ENCODE measurements at regions not wholly inside any gene's neighbourhood (a gene's known extent, or its start where the extent isn't known, plus 50 kb on each side); places are given as distances from the start of the nearest gene placed in this dataset.
A peak's percentile ranks its signal among the peaks of the same experiment; 100 is the strongest.

GRCh38 chr11:70883973-70884623 is 368.3 kb downstream of the SHANK2 start:
- WGBS (ENCODE audit: insufficient coverage, low lambda C conversion rate), result no CpG with 5 or more reads among the region's 12 CpGs
- H3K27ac ChIP-seq (ENCODE audit: low read length), result no peak overlapping the region
- H3K4me1 ChIP-seq (ENCODE audit: control insufficient read depth, insufficient read depth, low read length), result no peaks in the 10 kb centered on the region
- no peaks in the 10 kb centered on the region for H3K27me3 ChIP-seq (ENCODE audit: control insufficient read depth, insufficient read depth, low read length)
- H3K4me3 ChIP-seq (ENCODE audit: low read length), result no peak overlapping the region
- peaks cover under 1% of the 10 kb centered on the region for H3K36me3 ChIP-seq (ENCODE audit: control insufficient read depth, insufficient read depth, low read length)
- no peaks in the 10 kb centered on the region for H3K9me3 ChIP-seq (ENCODE audit: control insufficient read depth, low read depth, low read length)
- no peak for DNase-seq

GRCh38 chr11:70885281-70886231 is 366.8 kb downstream of the SHANK2 start:
- no CpG with 5 or more reads among the region's 42 CpGs for WGBS (ENCODE audit: insufficient coverage, low lambda C conversion rate)
- DNase-seq, result peak; percentile 40 to 42
- H3K4me3 ChIP-seq (ENCODE audit: low read length), result no peak overlapping the region
- H3K27me3 ChIP-seq (ENCODE audit: control insufficient read depth, insufficient read depth, low read length), result no peaks in the 10 kb centered on the region
- no peak overlapping the region for H3K27ac ChIP-seq (ENCODE audit: low read length)
- no peaks in the 10 kb centered on the region for H3K9me3 ChIP-seq (ENCODE audit: control insufficient read depth, low read depth, low read length)
- H3K36me3 ChIP-seq (ENCODE audit: control insufficient read depth, insufficient read depth, low read length), result peaks cover 6% of the 10 kb centered on the region
- no peaks in the 10 kb centered on the region for H3K4me1 ChIP-seq (ENCODE audit: control insufficient read depth, insufficient read depth, low read length)

DNA sequence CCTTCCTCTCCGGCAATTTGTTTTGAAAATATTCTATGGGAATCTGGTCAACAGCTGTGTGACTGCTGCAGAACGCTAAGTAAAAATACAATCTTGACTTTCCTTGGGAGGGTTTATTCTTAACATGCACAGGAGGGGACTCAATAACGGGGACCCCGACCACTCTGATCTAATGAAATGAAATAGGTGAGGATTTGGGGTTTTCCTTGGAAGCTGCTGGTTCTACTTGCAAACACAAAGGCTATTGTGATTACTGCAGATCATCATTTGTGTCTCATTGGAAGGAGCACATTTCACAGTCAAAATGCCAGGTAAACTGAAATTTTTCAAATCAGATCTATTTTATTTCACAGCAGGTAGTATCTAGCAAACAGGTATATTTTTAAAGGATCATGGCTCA is 366.1 kb downstream of the SHANK2 start:
- no peak for DNase-seq
- no peak overlapping the region for H3K27ac ChIP-seq (ENCODE audit: low read length)
- H3K4me3 ChIP-seq (ENCODE audit: low read length), result no peak overlapping the region
- H3K36me3 ChIP-seq (ENCODE audit: control insufficient read depth, insufficient read depth, low read length), result peaks cover 6% of the 10 kb centered on the region
- H3K4me1 ChIP-seq (ENCODE audit: control insufficient read depth, insufficient read depth, low read length), result no peaks in the 10 kb centered on the region
- no CpG with 5 or more reads among the region's 4 CpGs for WGBS (ENCODE audit: insufficient coverage, low lambda C conversion rate)
- H3K27me3 ChIP-seq (ENCODE audit: control insufficient read depth, insufficient read depth, low read length), result no peaks in the 10 kb centered on the region
- H3K9me3 ChIP-seq (ENCODE audit: control insufficient read depth, low read depth, low read length), result no peaks in the 10 kb centered on the region

GRCh38 chr11:70886676-70887541 is 365.5 kb downstream of the SHANK2 start:
- DNase-seq, result no peak
- Histone ChIP-seq H3K27ac (ENCODE audit: low read length) (no peak overlapping the region), H3K27me3 (ENCODE audit: control insufficient read depth, insufficient read depth, low read length) (no peaks in the 10 kb centered on the region), H3K4me1 (ENCODE audit: control insufficient read depth, insufficient read depth, low read length) (no peaks in the 10 kb centered on the region), H3K4me3 (ENCODE audit: low read length) (no peak overlapping the region), H3K36me3 (ENCODE audit: control insufficient read depth, insufficient read depth, low read length) (peaks cover 6% of the 10 kb centered on the region), H3K9me3 (ENCODE audit: control insufficient read depth, low read depth, low read length) (no peaks in the 10 kb centered on the region)
- 68% methylated on average over 2 of the region's 21 CpGs for WGBS (ENCODE audit: insufficient coverage, low lambda C conversion rate)

DNA sequence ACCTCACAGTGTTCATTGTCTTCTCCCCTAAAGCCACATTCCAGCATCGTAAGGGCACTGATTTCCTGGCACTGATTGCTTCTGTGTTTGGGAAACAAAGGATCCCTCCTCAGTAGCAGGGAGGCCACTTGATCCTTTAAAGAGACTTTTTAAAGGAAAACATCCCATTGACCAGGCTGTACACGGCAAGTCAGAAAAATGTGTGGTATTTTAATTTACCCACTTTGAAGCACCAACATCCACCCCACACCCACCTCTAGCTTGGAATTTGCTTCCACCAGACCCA is 364.9 kb downstream of the SHANK2 start:
- Histone ChIP-seq H3K9me3 (ENCODE audit: control insufficient read depth, low read depth, low read length) (no peaks in the 10 kb centered on the region), H3K27ac (ENCODE audit: low read length) (no peak overlapping the region), H3K27me3 (ENCODE audit: control insufficient read depth, insufficient read depth, low read length) (no peaks in the 10 kb centered on the region), H3K4me1 (ENCODE audit: control insufficient read depth, insufficient read depth, low read length) (no peaks in the 10 kb centered on the region), H3K4me3 (ENCODE audit: low read length) (no peak overlapping the region), H3K36me3 (ENCODE audit: control insufficient read depth, insufficient read depth, low read length) (peaks cover 6% of the 10 kb centered on the region)
- no CpG with 5 or more reads among the region's 2 CpGs for WGBS (ENCODE audit: insufficient coverage, low lambda C conversion rate)
- no peak for DNase-seq

DNA sequence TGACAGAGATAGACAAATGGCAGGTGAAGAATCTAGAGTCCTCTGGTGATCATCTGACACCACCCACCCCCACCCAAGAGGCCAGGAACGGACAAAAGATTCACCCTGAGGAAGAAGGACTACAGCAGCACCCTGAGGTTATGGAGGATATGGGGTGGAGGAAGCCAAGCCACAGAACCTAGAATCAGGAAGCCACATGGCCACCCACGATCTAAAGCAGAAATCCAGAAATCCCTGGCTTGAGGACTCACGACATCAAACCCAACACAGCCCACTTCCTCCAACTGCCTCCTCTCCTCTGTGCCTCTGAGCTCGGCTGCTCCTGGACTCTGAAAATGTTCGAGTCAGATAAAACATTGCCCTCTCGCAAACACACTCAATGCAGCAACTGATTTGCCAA is 364.3 kb downstream of the SHANK2 start:
- H3K4me3 ChIP-seq (ENCODE audit: low read length), result no peak overlapping the region
- H3K4me1 ChIP-seq (ENCODE audit: control insufficient read depth, insufficient read depth, low read length), result no peaks in the 10 kb centered on the region
- no peak for DNase-seq
- no CpG with 5 or more reads among the region's 6 CpGs for WGBS (ENCODE audit: insufficient coverage, low lambda C conversion rate)
- H3K27me3 ChIP-seq (ENCODE audit: control insufficient read depth, insufficient read depth, low read length), result no peaks in the 10 kb centered on the region
- no peaks in the 10 kb centered on the region for H3K9me3 ChIP-seq (ENCODE audit: control insufficient read depth, low read depth, low read length)
- peaks cover 6% of the 10 kb centered on the region for H3K36me3 ChIP-seq (ENCODE audit: control insufficient read depth, insufficient read depth, low read length)
- H3K27ac ChIP-seq (ENCODE audit: low read length), result no peak overlapping the region

GRCh38 chr11:70889411-70889810 is 363.0 kb downstream of the SHANK2 start:
- Histone ChIP-seq H3K4me3 (ENCODE audit: low read length) (no peak overlapping the region), H3K27ac (ENCODE audit: low read length) (no peak overlapping the region), H3K4me1 (ENCODE audit: control insufficient read depth, insufficient read depth, low read length) (no peaks in the 10 kb centered on the region), H3K9me3 (ENCODE audit: control insufficient read depth, low read depth, low read length) (no peaks in the 10 kb centered on the region), H3K36me3 (ENCODE audit: control insufficient read depth, insufficient read depth, low read length) (peaks cover 6% of the 10 kb centered on the region), H3K27me3 (ENCODE audit: control insufficient read depth, insufficient read depth, low read length) (no peaks in the 10 kb centered on the region)
- no peak for DNase-seq
- WGBS (ENCODE audit: insufficient coverage, low lambda C conversion rate), result no CpG with 5 or more reads among the region's 13 CpGs

- no CpG with 5 or more reads among the region's 9 CpGs for WGBS (ENCODE audit: insufficient coverage, low lambda C conversion rate)
- H3K4me1 ChIP-seq (ENCODE audit: control insufficient read depth, insufficient read depth, low read length), result no peaks in the 10 kb centered on the region
- peaks cover 6% of the 10 kb centered on the region for H3K36me3 ChIP-seq (ENCODE audit: control insufficient read depth, insufficient read depth, low read length)
- no peak overlapping the region for H3K4me3 ChIP-seq (ENCODE audit: low read length)
- DNase-seq, result no peak
- no peaks in the 10 kb centered on the region for H3K27me3 ChIP-seq (ENCODE audit: control insufficient read depth, insufficient read depth, low read length)
- no peak overlapping the region for H3K27ac ChIP-seq (ENCODE audit: low read length)
- H3K9me3 ChIP-seq (ENCODE audit: control insufficient read depth, low read depth, low read length), result no peaks in the 10 kb centered on the region
These were observed 360.5 kb downstream of the SHANK2 start for GRCh38 chr11:70891844-70892380.

- H3K36me3 ChIP-seq (ENCODE audit: control insufficient read depth, insufficient read depth, low read length), result peaks cover 6% of the 10 kb centered on the region
- H3K27me3 ChIP-seq (ENCODE audit: control insufficient read depth, insufficient read depth, low read length), result no peaks in the 10 kb centered on the region
- no peak overlapping the region for H3K27ac ChIP-seq (ENCODE audit: low read length)
- H3K9me3 ChIP-seq (ENCODE audit: control insufficient read depth, low read depth, low read length), result peaks cover 3% of the 10 kb centered on the region
- no peaks in the 10 kb centered on the region for H3K4me1 ChIP-seq (ENCODE audit: control insufficient read depth, insufficient read depth, low read length)
- H3K4me3 ChIP-seq (ENCODE audit: low read length), result no peak overlapping the region
- no peak for DNase-seq
- no CpG with 5 or more reads among the region's 5 CpGs for WGBS (ENCODE audit: insufficient coverage, low lambda C conversion rate)
These were observed 359.5 kb downstream of the SHANK2 start for GRCh38 chr11:70892889-70893288.
